GM23248 (cell line): ENCODE measurements at regions not wholly inside any gene's neighbourhood (a gene's known extent, or its start where the extent isn't known, plus 50 kb on each side); places are given as distances from the start of the nearest gene placed in this dataset.

Experiments
- DNase-seq: peaks from one replicate; pipeline ENCODE4 v3.0.0-alpha.2; 2015
- H2AFZ ChIP-seq: fragments of 200-600 bp; sonication (generic); 2 replicates; pipeline ENCODE4 v1.6.1; 2016; ENCODE audit warnings: antibody characterized with exemption
- H3F3A ChIP-seq: fragments of 200-600 bp; sonication (generic); 2 replicates; pipeline ENCODE4 v1.6.1; 2016; ENCODE audit warnings: mild to moderate bottlenecking, antibody characterized with exemption, mixed run types; ENCODE audit not compliant: insufficient read depth
- H3K27ac ChIP-seq: fragments of 200-600 bp; sonication (generic); 2 replicates; pipeline ENCODE4 v1.5.1; 2016; ENCODE audit warnings: mild to moderate bottlenecking
- H3K27me3 ChIP-seq: fragments of 200-600 bp; sonication (generic); replicated peaks from 2 replicates; pipeline ENCODE4 v1.6.1; 2016; ENCODE audit warnings: mild to moderate bottlenecking; ENCODE audit not compliant: insufficient read depth
- H3K36me3 ChIP-seq: fragments of 200-600 bp; sonication (generic); 2 replicates; pipeline ENCODE4 v1.6.1; 2016; ENCODE audit warnings: low read depth, mild to moderate bottlenecking
- H3K4me1 ChIP-seq: fragments of 200-600 bp; sonication (generic); 2 replicates; pipeline ENCODE4 v1.6.1; 2016; ENCODE audit warnings: mild to moderate bottlenecking; ENCODE audit not compliant: insufficient read depth
- H3K4me2 ChIP-seq: fragments of 200-600 bp; sonication (generic); one replicate; pipeline ENCODE4 v1.6.1; 2016; ENCODE audit warnings: mild to moderate bottlenecking; ENCODE audit not compliant: unreplicated experiment
- H3K4me3 ChIP-seq: fragments of 200-600 bp; sonication (generic); 2 replicates; pipeline ENCODE4 v1.5.1; 2016; ENCODE audit warnings: mild to moderate bottlenecking
- H3K79me2 ChIP-seq: fragments of 200-600 bp; sonication (generic); 2 replicates; pipeline ENCODE4 v1.6.1; 2016; ENCODE audit warnings: mild to moderate bottlenecking; ENCODE audit not compliant: insufficient read depth
- H3K9ac ChIP-seq: fragments of 200-600 bp; sonication (generic); 2 replicates; pipeline ENCODE4 v1.6.1; 2016; ENCODE audit warnings: mild to moderate bottlenecking
- H3K9me2 ChIP-seq: fragments of 200-600 bp; sonication (generic); 2 replicates; pipeline ENCODE4 v1.6.1; 2016; ENCODE audit warnings: mixed run types, mild to moderate bottlenecking, moderate library complexity; ENCODE audit not compliant: insufficient read depth
- H3K9me3 ChIP-seq: fragments of 200-600 bp; sonication (generic); one replicate; pipeline ENCODE4 v1.6.1; 2017; ENCODE audit warnings: low read depth
- H4K20me1 ChIP-seq: fragments of 200-600 bp; sonication (generic); 2 replicates; pipeline ENCODE4 v1.6.0; 2016; ENCODE audit not compliant: insufficient read depth
- EZH2 ChIP-seq: fragments of 200-600 bp; sonication (generic); IDR thresholded peaks from 2 replicates; pipeline ENCODE4 v1.6.1; 2018; ENCODE audit warnings: antibody characterized with exemption, mild to moderate bottlenecking; ENCODE audit not compliant: insufficient read depth, poor library complexity, severe bottlenecking
- EZH2phosphoT487 ChIP-seq: fragments of 200-600 bp; sonication (generic); IDR thresholded peaks from 2 replicates; pipeline ENCODE4 v1.6.1; 2018; ENCODE audit warnings: antibody characterized with exemption, moderate library complexity, mild to moderate bottlenecking, low read depth; ENCODE audit not compliant: insufficient read depth
- WGBS, 2 experiments: methylation state at CpG; one replicate each; pipeline ENCODE4 v1.1.6; 2015 to 2017; ENCODE audit warnings: low lambda C conversion rate in 2 of 2, low coverage in 1 of 2; ENCODE audit errors: missing lambda C conversion rate in 2 of 2; 5-methylcytosine and 5-hydroxymethylcytosine counted together
- in situ Hi-C: fragments of 300-500 bp; cut with MboI; formaldehyde crosslinking; loops from 2 replicates; pipeline ENCODE4 v1.15.0; 2020

GRCh38 chr9:109976303-109976702, 196.3 kb downstream of the PALM2AKAP2 start:
- Histone ChIP-seq H3K27me3 (no peaks in the 10 kb centered on the region), H3F3A (peaks cover 25% of the 10 kb centered on the region), H2AFZ (no peak overlapping the region), H3K4me2 (peak overlapping the region; percentile 60), H4K20me1 (no peaks in the 10 kb centered on the region), H3K4me3 (no peak overlapping the region), H3K27ac (peak overlapping the region; percentile 80), H3K79me2 (no peaks in the 10 kb centered on the region), H3K9me3 (no peaks in the 10 kb centered on the region), H3K9me2 (no peaks in the 10 kb centered on the region), H3K9ac (peak overlapping the region; percentile 32; the same call in 1 of the 2 replicates), H3K36me3 (no peaks in the 10 kb centered on the region), H3K4me1 (peaks cover 23% of the 10 kb centered on the region)
- TF ChIP-seq EZH2phosphoT487: no peak
- TF ChIP-seq EZH2: no peak
- peak; percentile 28 for DNase-seq
- in situ Hi-C loops: no loop called here

- Histone ChIP-seq H3K27me3 (no peaks in the 10 kb centered on the region), H4K20me1 (no peaks in the 10 kb centered on the region), H3K9me3 (no peaks in the 10 kb centered on the region), H2AFZ (no peak overlapping the region), H3K4me3 (no peak overlapping the region), H3F3A (peaks cover 25% of the 10 kb centered on the region), H3K36me3 (no peaks in the 10 kb centered on the region), H3K4me1 (peaks cover 23% of the 10 kb centered on the region), H3K9me2 (no peaks in the 10 kb centered on the region), H3K27ac (no peak overlapping the region), H3K79me2 (no peaks in the 10 kb centered on the region), H3K9ac (no peak overlapping the region), H3K4me2 (no peak overlapping the region)
- 98 to 100% methylated on average over 2 of the region's 2 CpGs for WGBS, 2 experiments
- in situ Hi-C loops: no loop called here
- TF ChIP-seq EZH2phosphoT487 (no peak), EZH2 (no peak)
- DNase-seq: no peak
These were observed 197.5 kb downstream of the PALM2AKAP2 start for GRCh38 chr9:109977521-109977920.

GRCh38 chr9:109981091-109981490, 201.1 kb downstream of the PALM2AKAP2 start:
- 36 to 50% methylated on average over 1 of the region's 1 CpG for WGBS, 2 experiments

DNA sequence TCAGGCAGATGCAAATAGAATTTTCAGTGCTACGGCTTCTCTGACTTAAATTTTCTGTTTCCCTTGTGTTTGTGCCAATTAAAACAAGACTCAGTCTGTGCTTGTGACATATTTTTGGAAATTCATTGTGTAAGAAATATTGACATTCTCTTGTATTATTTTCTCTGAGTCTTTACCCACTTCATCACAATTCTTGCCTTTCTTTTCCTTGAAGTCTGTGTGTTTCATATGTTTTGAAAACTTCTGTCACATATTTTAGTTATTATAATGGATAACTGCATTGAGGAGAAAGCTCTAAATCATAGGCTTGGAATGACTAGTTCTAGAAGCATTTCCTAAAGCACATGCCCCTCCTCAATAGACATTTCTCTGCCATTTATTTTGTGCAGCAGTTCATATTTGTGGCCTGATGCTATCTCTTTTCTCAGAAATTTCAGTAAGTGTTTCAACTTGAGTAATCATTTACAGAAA, 206.6 kb downstream of the PALM2AKAP2 start:
- Histone ChIP-seq H3K4me1 (peaks cover 51% of the 10 kb centered on the region), H3K27me3 (no peaks in the 10 kb centered on the region), H3K36me3 (no peaks in the 10 kb centered on the region), H2AFZ (no peak overlapping the region), H4K20me1 (no peaks in the 10 kb centered on the region), H3K9ac (peak overlapping the region; percentile 59), H3K9me2 (no peaks in the 10 kb centered on the region), H3K9me3 (no peaks in the 10 kb centered on the region), H3K79me2 (peaks cover 9% of the 10 kb centered on the region; the same call in 1 of the 2 replicates), H3F3A (peaks cover 38% of the 10 kb centered on the region), H3K4me2 (peak overlapping the region; percentile 37), H3K27ac (peak overlapping the region; percentile 86), H3K4me3 (peak overlapping the region; percentile 36)
- WGBS, 2 experiments: 3 to 11% methylated on average over 1 of the region's 1 CpG
- DNase-seq: peak; percentile 88
- in situ Hi-C loops: no loop called here
- TF ChIP-seq EZH2phosphoT487 (peak; percentile 89), EZH2 (no peak)

More at GRCh38 chr9:109981091-109981490, 201.1 kb downstream of the PALM2AKAP2 start:
- no peak overlapping the region for H2AFZ ChIP-seq
- H4K20me1 ChIP-seq: no peaks in the 10 kb centered on the region
- no peaks in the 10 kb centered on the region for H3K9me3 ChIP-seq
- H3K27me3 ChIP-seq: no peaks in the 10 kb centered on the region
- H3K79me2 ChIP-seq: no peaks in the 10 kb centered on the region
- H3K9ac ChIP-seq: no peak overlapping the region
- no peak overlapping the region for H3K4me2 ChIP-seq
- H3F3A ChIP-seq: peaks cover 17% of the 10 kb centered on the region
- TF ChIP-seq EZH2 (no peak), EZH2phosphoT487 (no peak)
- no peak for DNase-seq
- H3K9me2 ChIP-seq: no peaks in the 10 kb centered on the region
- no peaks in the 10 kb centered on the region for H3K36me3 ChIP-seq
- in situ Hi-C loops: no loop called here
- H3K27ac ChIP-seq: no peak overlapping the region
- no peak overlapping the region for H3K4me3 ChIP-seq
- peaks cover 16% of the 10 kb centered on the region for H3K4me1 ChIP-seq

DNA sequence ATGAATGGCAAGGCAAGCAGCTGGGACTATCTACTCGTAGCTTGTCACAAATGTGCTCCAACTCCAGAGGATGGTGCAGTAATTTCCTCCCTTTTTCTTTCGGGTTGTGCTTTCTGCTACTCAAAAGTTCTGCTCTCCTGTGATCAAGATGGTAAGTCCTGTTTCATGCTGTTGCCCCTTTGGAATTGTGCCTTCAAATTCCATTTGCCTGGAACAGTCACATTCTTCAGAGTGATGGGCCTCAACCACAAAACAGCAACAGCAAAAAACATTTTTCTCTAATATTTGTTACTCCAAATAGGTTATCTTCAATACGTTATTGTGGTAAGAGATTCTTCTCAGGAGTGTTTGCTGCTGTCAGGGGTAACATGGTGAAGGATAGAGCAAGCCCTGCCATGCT, 209.3 kb downstream of the PALM2AKAP2 start:
- 87 to 92% methylated on average over 3 of the region's 3 CpGs for WGBS, 2 experiments

More for the DNA sequence above, 209.3 kb downstream of the PALM2AKAP2 start:
- no peak overlapping the region for H2AFZ ChIP-seq
- H3K9ac ChIP-seq: no peak overlapping the region
- in situ Hi-C loops: no loop called here
- no peak overlapping the region for H3K4me3 ChIP-seq
- peak overlapping the region; percentile 3 for H3K4me2 ChIP-seq
- peak overlapping the region; percentile 86 for H3K27ac ChIP-seq
- H3K27me3 ChIP-seq: no peaks in the 10 kb centered on the region
- no peaks in the 10 kb centered on the region for H3K36me3 ChIP-seq
- no peaks in the 10 kb centered on the region for H3K9me3 ChIP-seq
- peaks cover 51% of the 10 kb centered on the region for H3K4me1 ChIP-seq
- peaks cover 38% of the 10 kb centered on the region for H3F3A ChIP-seq
- DNase-seq: peak; percentile 36
- peaks cover 11% of the 10 kb centered on the region; the same call in 1 of the 2 replicates for H3K79me2 ChIP-seq
- TF ChIP-seq EZH2: no peak
- no peak for TF ChIP-seq EZH2phosphoT487
- H3K9me2 ChIP-seq: no peaks in the 10 kb centered on the region
- H4K20me1 ChIP-seq: no peaks in the 10 kb centered on the region
